Embryonic facial prominence (tissue), 1 donor: ENCODE measurements at regions not wholly inside any gene's neighbourhood (a gene's known extent, or its start where the extent isn't known, plus 50 kb on each side); places are given as distances from the start of the nearest gene placed in this dataset.
"Not testable (repeated sequence)": the region's sequence is repeated elsewhere in the genome, so short reads cannot be mapped to it uniquely, and the experiment has no call there.

ENCODE experiments used
- DNase-seq: peaks from one replicate; pipeline ENCODE4 v3.0.0-alpha.2; 2016; ENCODE audit errors: extremely low spot score

DNA sequence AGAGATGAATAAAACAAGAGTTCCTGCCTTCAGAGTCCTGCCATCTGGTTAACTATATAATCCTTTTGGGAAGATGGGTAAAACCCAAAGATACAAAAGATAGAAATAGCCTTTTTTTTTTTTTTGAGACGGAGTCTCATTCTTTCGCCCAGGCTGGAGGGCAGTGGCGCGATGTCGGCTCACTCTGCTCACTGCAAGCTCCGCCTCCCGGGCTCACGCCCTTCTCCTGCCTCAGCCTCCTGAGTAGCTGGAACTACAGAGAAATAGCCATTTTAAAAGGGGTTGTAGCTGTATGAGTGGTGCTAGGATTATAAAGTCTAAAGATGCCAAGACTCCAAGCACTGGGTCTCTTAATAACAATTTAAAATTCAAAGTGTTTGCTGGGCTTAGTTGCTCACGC lies 97.2 kb downstream of the KDR start:
- no peak for DNase-seq

- DNase-seq = no peak
Measured at GRCh38 chr4:55027596-55027995, 97.8 kb downstream of the KDR start.

DNA sequence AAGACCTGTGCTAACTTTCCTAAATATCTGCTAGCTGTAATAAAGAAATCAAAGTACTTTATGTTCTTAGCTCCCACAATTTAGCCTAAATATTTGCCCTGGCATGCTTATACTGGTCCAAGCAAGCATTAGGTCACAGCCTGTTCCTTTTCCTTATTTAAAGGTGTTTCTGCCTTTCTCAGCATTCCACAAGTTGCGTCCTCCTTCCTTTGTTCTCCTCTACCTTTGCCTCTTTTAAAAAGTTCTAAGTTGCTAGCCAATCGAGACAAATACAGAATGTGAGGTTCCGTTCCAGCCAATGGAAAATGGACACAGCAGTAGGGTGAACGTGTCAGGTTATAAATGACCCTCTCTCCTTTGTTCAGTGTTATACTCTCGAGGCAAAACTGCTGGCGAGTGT lies 99.9 kb downstream of the KDR start:
- not testable (repeated sequence) for DNase-seq

DNA sequence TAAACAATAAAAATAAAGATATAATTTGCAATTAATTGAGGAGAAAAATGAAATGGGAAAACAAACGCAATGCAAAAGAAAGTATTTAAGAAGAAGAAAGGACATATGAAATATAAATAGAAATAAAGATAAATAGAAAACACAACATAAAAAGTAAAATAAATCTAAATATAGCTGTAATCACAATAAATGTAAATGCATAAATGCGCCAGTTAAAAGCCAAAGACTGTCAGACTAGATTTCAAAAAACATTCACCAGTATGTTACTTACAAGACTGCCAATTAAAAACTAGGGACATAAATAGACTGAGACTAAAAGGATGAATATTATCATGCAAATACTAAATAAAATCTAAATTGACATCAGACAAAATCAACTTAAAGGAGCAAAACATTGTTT lies 102.4 kb downstream of the KDR start:
- DNase-seq = no peak

DNA sequence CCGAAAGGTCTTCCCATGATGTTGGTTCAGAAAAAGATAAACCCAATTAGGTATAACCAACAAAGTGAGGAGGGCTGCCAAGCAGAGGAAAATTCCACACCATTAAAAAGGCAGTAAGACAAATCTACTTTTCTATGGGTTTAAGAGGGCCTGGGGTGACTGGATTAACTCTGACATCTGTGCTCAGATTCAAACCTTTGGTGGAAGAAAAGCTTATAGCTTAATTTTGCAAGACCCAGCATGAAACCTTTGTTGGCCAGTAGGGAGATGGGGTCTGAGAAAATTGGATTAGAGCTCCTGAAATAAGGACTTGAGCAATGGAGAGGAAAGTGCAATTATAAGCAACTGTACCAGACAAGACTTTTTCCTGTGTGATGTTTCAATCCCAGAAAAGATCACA lies 104.2 kb downstream of the KDR start:
- DNase-seq = no peak

DNA sequence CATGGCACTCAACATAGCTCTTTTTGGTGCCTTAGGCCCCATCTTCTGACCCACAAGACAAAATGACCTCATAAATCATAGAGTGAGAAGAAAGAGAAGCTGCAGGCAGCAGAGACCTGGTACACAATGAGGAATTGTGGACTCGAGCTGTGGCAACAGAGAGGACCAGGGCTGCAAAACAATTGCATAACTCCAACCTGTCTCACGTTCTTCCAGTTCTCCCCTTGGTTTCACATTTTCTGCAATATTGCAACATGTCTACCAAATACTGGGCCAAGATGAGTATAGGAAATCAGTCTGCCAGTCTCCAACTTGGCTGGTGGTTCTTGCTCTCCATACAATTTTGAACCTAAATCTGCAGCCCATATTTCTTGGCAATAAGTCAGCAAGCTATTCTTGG lies 105.3 kb downstream of the KDR start:
- no peak for DNase-seq

DNA sequence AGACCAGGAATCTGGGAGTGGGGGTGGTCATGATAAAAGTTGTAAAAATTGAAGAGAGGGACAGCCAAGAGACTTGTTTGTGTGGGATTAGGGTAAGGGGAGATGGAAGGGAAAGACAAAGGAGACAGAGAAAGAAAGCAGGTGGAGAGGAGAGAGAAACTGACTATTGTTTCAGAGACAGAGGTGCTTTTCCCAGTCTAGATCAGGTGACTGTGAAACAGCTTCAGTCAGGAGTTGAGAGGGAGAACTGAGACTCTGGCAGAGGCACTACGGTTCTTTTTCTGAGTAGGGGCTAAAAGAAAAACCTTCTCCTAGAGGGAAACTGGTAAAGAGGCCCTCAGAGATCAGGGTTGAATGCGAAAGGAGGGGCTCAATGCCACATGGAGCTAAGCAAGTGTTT lies 106.4 kb downstream of the KDR start:
- DNase-seq = no peak

DNA sequence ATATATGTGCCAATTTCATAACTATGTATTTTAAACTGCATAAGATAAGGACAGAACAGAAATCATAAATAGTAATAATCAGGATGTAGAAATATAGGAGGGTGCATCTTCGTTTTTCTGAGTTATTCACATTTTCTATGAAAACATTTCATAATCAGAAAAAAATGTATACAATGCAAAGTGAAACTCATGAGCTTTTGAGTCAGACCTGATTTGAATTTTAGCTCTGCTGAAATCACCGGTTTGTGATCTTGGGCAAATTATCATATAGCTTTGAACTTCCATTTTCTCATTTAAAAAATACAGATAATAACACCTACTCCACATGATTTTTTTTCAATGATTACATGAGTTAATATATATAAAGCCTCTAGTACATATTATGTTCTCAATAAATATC lies 106.9 kb downstream of the KDR start:
- DNase-seq = no peak

- DNase-seq = no peak
Measured at GRCh38 chr4:55017406-55017805, 108.0 kb downstream of the KDR start.

DNA sequence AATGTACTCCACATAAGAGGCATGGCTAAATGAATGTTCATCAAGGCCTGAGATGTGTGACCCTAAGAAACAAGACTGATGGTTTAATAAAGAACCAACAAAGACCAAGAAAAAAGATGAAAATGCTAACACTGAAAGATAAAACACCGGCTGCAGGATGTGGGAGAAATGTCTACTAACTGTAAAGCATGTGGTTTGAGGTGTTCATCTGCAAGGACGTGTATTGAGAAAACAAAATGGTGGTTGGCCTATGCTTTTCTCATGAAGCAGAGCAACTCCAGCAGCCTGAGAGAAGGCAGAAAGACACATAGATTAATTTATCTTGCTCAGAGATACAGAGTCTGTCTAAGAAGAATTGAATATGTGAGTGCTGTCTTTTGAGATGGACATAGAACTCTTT lies 109.3 kb downstream of the KDR start:
- DNase-seq = no peak

GRCh38 chr4:55014876-55015275 lies 110.5 kb downstream of the KDR start:
- no peak for DNase-seq

DNA sequence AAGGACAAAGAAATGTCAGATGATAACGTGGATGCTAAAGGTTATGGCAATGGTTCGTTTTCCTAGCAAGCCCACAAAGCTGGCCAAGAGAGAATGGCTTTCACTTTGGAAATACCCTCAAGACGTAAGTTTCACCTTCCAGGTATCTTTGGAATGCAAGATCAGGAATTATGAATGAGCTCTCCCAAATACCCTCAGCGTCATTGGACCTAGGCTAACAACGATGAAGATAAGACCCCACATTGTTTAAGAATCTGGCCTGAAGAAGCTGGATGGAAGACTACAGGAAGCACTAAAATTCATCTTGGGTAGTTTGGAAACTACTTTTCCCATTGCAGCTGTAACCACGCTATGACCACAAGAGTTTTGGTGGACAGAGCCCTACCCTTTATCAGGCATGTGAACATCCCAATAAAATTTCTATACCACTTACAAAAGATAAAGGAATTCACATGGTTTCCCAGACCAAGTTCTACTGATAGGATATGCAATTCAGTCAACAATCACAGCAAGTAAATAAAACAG lies 111.9 kb downstream of the KDR start:
- DNase-seq = no peak

DNA sequence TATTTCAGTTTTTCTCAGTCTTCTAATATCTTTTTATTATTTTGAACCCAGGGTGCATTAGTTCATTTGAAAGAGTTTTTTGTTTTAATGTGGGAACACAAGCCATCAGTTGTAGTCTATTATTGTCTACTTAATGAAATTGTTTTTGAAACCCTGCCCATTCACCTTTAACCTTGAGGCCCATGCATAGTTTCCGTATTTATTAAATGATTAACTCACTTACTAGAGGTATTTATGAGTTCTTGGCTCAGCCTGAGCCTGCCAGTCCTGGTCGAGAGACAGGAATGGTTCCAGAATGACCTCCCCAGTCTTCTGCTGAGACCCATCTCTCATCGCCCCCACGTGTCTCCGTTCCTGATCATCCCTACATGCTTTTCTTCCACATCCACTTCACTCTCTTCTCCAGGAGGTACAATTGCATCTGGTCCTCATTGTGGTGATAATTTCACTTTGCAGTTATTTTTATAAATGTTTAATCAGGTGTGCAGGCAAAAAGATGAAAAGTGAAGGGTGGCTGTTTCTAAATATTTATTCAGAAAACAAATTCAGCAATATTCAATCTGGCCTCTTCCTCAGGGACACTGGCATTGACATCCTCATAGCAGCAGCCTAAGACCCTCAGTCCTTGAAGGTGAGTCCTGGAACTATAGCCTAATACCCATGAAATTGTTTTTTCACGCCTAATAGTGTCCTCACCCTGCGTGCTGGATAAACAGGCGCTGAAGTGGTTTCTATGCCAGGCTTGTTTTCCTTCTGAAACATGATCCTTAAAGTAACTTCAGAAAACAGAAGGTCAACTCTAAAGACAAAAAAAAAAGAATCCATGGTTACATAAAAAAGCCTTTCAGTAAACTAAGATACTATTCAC lies 112.8 kb downstream of the KDR start:
- DNase-seq = no peak

DNA sequence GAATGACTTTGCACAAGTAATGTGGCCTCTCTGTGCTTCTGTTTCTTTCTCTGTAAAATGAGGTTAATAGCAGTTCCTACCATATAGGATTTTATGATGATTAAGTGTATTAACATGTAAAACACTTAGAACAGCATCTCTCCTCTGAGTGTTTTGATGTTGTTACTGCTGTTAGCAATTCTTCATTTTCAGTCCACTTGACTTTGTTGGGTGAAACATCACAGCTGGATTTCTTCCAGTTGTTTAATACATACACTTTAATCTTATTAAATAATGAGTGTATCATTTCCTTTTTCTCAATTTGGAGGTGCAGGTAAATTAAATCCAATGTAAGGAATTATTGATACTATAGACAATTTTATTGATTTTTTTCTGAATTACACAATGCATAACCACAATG lies 113.6 kb downstream of the KDR start:
- DNase-seq = no peak

DNA sequence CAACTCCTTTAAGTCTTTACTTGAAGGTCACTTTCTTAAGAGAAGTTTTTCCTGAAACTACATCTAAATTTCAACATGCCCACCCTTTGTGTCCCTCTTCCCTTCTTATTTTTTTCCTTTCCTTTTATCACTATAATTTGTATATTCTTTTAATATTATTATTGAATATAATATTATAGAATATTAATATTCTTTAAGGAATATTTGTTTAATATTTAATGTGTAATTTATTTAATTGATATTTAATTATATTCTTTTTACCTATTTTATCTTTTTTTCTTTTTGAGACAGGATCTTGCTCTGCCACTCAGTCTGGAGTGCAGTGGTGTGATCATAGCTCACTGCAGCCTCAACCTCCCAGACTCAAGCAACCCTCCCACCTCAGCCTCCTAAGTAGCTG lies 114.8 kb downstream of the KDR start:
- DNase-seq = no peak

- DNase-seq = no peak
Measured at GRCh38 chr4:55008166-55009056, 117.0 kb downstream of the KDR start.

DNA sequence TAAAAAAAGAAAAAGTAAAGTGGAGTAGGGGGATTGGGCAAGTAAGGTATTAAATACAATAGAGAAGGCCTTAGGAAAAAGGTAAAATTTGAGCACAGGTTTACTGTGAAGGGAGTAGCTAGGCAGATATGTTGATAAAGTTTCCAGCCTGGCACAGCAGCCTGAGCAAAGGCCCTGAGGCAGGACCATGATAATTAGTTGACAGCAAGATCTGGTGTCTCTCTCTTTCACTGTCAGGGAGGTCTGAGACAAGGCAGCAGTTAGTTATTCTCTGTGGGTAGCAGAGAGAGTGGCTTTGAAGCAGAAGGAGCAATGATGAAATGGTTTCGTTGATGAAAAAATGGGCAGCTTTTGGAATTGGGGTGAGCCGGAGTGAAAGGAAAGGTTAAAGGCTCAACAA lies 119.5 kb downstream of the KDR start:
- no peak for DNase-seq

DNA sequence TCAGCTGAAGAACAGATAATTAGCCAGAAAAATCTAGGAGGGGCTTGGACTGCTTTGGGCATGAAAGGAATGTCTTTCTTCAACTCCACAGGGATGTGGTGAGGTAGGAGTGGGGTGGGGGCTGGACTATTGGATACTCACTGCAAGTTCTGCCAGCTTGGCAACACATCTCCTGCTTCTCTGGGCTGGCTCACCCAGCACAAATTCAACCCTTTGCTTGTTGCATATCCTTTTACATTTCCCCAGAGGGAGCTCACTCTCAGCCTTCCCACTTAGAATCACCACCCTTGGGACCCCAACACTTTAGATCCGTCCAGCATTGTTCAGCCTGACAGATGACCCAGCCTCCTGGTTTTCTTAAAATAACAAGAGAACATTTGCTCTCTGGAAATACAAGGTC lies 120.6 kb downstream of the KDR start:
- no peak for DNase-seq

DNA sequence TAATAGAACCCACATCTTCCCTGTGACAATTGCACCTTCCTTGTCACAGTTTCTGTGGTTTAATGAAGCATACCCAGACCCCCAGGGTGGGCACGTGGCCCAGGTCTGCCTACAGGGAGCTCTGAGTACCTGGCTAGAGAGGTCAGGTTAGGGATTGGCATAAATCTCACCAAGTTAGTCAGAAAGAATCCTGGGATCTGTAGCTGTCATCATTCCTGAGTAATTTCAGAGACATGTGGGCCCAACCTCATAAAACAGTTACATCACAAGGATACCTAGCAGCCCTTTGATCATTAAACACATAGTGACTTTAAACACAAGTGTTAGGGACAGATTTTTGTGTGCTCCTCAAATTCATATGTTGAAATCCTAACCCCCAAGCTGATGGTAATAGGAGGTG lies 123.0 kb downstream of the KDR start:
- DNase-seq = no peak

DNA sequence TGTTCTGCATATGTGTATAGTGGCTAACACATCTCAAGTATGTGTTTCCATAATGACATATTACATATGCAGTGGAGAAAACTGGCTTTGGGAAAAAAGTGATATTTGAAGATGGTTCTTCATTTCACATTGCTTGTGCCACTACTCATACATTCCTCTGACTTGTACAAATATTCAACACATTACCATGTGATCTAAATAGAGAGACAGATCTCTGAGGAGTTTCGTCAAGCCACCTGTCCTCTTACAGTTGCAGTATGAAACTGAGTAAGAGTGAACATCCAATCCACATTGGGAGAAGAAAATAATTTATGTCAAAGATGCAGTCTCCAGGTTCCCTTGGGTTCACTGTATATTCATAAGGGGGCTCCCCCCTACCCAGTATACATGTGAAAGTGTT lies 123.9 kb downstream of the KDR start:
- no peak for DNase-seq

DNA sequence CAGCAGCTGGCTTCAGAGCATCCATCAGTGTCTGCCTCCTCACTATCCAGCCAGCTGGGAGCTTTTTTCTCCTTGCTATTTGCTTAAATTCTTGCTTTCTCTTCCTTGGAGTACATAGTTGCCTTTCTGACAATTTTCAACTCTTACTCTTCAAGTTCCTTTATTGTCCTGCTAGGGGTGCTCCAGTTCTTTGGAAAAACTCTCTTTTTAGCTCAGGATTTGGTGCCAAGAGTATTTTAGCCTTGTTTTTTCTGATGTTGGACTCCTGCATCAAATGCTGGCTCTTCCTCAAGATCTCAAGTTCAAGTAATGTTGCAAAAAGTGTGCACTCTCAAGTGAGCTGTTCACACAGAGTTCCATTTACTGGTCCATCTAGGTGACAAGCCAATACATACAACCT lies 126.4 kb downstream of the KDR start:
- peak; percentile 17 for DNase-seq

GRCh38 chr4:54993473-54994026 lies 131.8 kb downstream of the KDR start:
- not testable (repeated sequence) for DNase-seq
